ENCODE measurements at regions not wholly inside any gene's neighbourhood (a gene's known extent, or its start where the extent isn't known, plus 50 kb on each side); places are given as distances from the start of the nearest gene placed in this dataset.

GRCh38 chr15:62706317-62706716 lies 336.2 kb upstream of the TPM1 start:
- DNase-seq, result no peak
- Mint-ChIP-seq H3K36me3 (ENCODE audit: low read depth) (no peaks in the 10 kb centered on the region), H3K9me3 (no peaks in the 10 kb centered on the region), H3K4me3 (no peak overlapping the region), H3K27ac (no peak overlapping the region), H3K4me1 (ENCODE audit: low read depth) (peaks cover 2% of the 10 kb centered on the region), H3K27me3 (ENCODE audit: low read depth) (no peaks in the 10 kb centered on the region)
- intact Hi-C loops (cut with micrococcal nuclease), result no loop called here
- CTCF ChIA-PET, result interaction anchor here (1.2 kb wide), 1 partner anchor 36 kb away, joined by 3 read pairs; no protein-coding TSS in a partner anchor

GRCh38 chr15:62708470-62708869 lies 334.1 kb upstream of the TPM1 start:
- no peak overlapping the region for H3K27ac Mint-ChIP-seq
- H3K36me3 Mint-ChIP-seq (ENCODE audit: low read depth), result no peaks in the 10 kb centered on the region
- no peak overlapping the region for H3K4me3 Mint-ChIP-seq
- peaks cover 14% of the 10 kb centered on the region for H3K4me1 Mint-ChIP-seq (ENCODE audit: low read depth)
- no peak for DNase-seq
- intact Hi-C loops (cut with micrococcal nuclease), result no loop called here
- no peaks in the 10 kb centered on the region for H3K9me3 Mint-ChIP-seq
- H3K27me3 Mint-ChIP-seq (ENCODE audit: low read depth), result no peaks in the 10 kb centered on the region
- CTCF ChIA-PET, result interaction anchor here (0.6 kb wide), 1 partner anchor 20 kb away, joined by 3 read pairs; no protein-coding TSS in a partner anchor

- H3K4me1 Mint-ChIP-seq (ENCODE audit: low read depth), result peaks cover 14% of the 10 kb centered on the region
- no peak overlapping the region for H3K4me3 Mint-ChIP-seq
- H3K27ac Mint-ChIP-seq, result no peak overlapping the region
- no peak for DNase-seq
- intact Hi-C loops (cut with micrococcal nuclease), result no loop called here
- H3K9me3 Mint-ChIP-seq, result no peaks in the 10 kb centered on the region
- CTCF ChIA-PET, result no interaction called here
- H3K27me3 Mint-ChIP-seq (ENCODE audit: low read depth), result no peaks in the 10 kb centered on the region
- no peaks in the 10 kb centered on the region for H3K36me3 Mint-ChIP-seq (ENCODE audit: low read depth)
Measured at GRCh38 chr15:62709261-62709660, 333.3 kb upstream of the TPM1 start.

GRCh38 chr15:62711691-62712454 lies 330.7 kb upstream of the TPM1 start:
- Mint-ChIP-seq H3K4me3 (no peak overlapping the region), H3K9me3 (no peaks in the 10 kb centered on the region), H3K27me3 (ENCODE audit: low read depth) (no peaks in the 10 kb centered on the region), H3K4me1 (ENCODE audit: low read depth) (peaks cover 14% of the 10 kb centered on the region), H3K27ac (peak overlapping the region; percentile 59), H3K36me3 (ENCODE audit: low read depth) (no peaks in the 10 kb centered on the region)
- intact Hi-C loops (cut with micrococcal nuclease), result loop anchor here (5.0 kb wide), 2 partner anchors 320 to 480 kb away; partner anchors contain the start of gene TLN2
- DNase-seq, result peak; percentile 57
- CTCF ChIA-PET, result no interaction called here

- Mint-ChIP-seq H3K27me3 (ENCODE audit: low read depth) (no peaks in the 10 kb centered on the region), H3K4me1 (ENCODE audit: low read depth) (peaks cover 14% of the 10 kb centered on the region), H3K36me3 (ENCODE audit: low read depth) (no peaks in the 10 kb centered on the region), H3K9me3 (no peaks in the 10 kb centered on the region), H3K4me3 (no peak overlapping the region), H3K27ac (no peak overlapping the region)
- intact Hi-C loops (cut with micrococcal nuclease), result loop anchor here (5.0 kb wide), 2 partner anchors 320 to 480 kb away; partner anchors contain the start of gene TLN2
- CTCF ChIA-PET, result no interaction called here
- no peak for DNase-seq
Measured at GRCh38 chr15:62712455-62712839, 330.1 kb upstream of the TPM1 start.

GRCh38 chr15:62715946-62716345 lies 326.6 kb upstream of the TPM1 start:
- Mint-ChIP-seq H3K4me3 (no peak overlapping the region), H3K9me3 (no peaks in the 10 kb centered on the region), H3K27me3 (ENCODE audit: low read depth) (no peaks in the 10 kb centered on the region), H3K36me3 (ENCODE audit: low read depth) (no peaks in the 10 kb centered on the region), H3K4me1 (ENCODE audit: low read depth) (peaks cover 14% of the 10 kb centered on the region), H3K27ac (no peak overlapping the region)
- CTCF ChIA-PET, result no interaction called here
- intact Hi-C loops (cut with micrococcal nuclease), result no loop called here
- DNase-seq, result no peak

- no peak overlapping the region for H3K27ac Mint-ChIP-seq
- peaks cover 1% of the 10 kb centered on the region for H3K4me1 Mint-ChIP-seq (ENCODE audit: low read depth)
- H3K9me3 Mint-ChIP-seq, result no peaks in the 10 kb centered on the region
- H3K36me3 Mint-ChIP-seq (ENCODE audit: low read depth), result no peaks in the 10 kb centered on the region
- intact Hi-C loops (cut with micrococcal nuclease), result no loop called here
- H3K4me3 Mint-ChIP-seq, result no peak overlapping the region
- H3K27me3 Mint-ChIP-seq (ENCODE audit: low read depth), result no peaks in the 10 kb centered on the region
- no peak for DNase-seq
- CTCF ChIA-PET, result no interaction called here
Measured at GRCh38 chr15:62717496-62717895, 325.1 kb upstream of the TPM1 start.

GRCh38 chr15:62719316-62719715 lies 323.2 kb upstream of the TPM1 start:
- no peaks in the 10 kb centered on the region for H3K4me1 Mint-ChIP-seq (ENCODE audit: low read depth)
- DNase-seq, result no peak
- no peaks in the 10 kb centered on the region for H3K36me3 Mint-ChIP-seq (ENCODE audit: low read depth)
- no peak overlapping the region for H3K27ac Mint-ChIP-seq
- CTCF ChIA-PET, result no interaction called here
- H3K9me3 Mint-ChIP-seq, result no peaks in the 10 kb centered on the region
- H3K4me3 Mint-ChIP-seq, result no peak overlapping the region
- no peaks in the 10 kb centered on the region for H3K27me3 Mint-ChIP-seq (ENCODE audit: low read depth)
- intact Hi-C loops (cut with micrococcal nuclease), result no loop called here

GRCh38 chr15:62722237-62722636 lies 320.3 kb upstream of the TPM1 start:
- no peaks in the 10 kb centered on the region for H3K27me3 Mint-ChIP-seq (ENCODE audit: low read depth)
- CTCF ChIA-PET, result interaction anchor here (0.6 kb wide), 1 partner anchor 188 kb away, joined by 4 read pairs; no protein-coding TSS in a partner anchor
- intact Hi-C loops (cut with micrococcal nuclease), result no loop called here
- no peaks in the 10 kb centered on the region for H3K9me3 Mint-ChIP-seq
- no peak for DNase-seq
- H3K36me3 Mint-ChIP-seq (ENCODE audit: low read depth), result no peaks in the 10 kb centered on the region
- H3K27ac Mint-ChIP-seq, result no peak overlapping the region
- H3K4me3 Mint-ChIP-seq, result no peak overlapping the region
- H3K4me1 Mint-ChIP-seq (ENCODE audit: low read depth), result no peaks in the 10 kb centered on the region

GRCh38 chr15:62726461-62726860 lies 316.1 kb upstream of the TPM1 start:
- Mint-ChIP-seq H3K4me1 (ENCODE audit: low read depth) (no peaks in the 10 kb centered on the region), H3K27me3 (ENCODE audit: low read depth) (peaks cover 8% of the 10 kb centered on the region), H3K36me3 (ENCODE audit: low read depth) (no peaks in the 10 kb centered on the region), H3K9me3 (no peaks in the 10 kb centered on the region), H3K27ac (no peak overlapping the region), H3K4me3 (no peak overlapping the region)
- intact Hi-C loops (cut with micrococcal nuclease), result no loop called here
- CTCF ChIA-PET, result no interaction called here
- no peak for DNase-seq

- Mint-ChIP-seq H3K27ac (no peak overlapping the region), H3K4me1 (ENCODE audit: low read depth) (no peaks in the 10 kb centered on the region), H3K36me3 (ENCODE audit: low read depth) (no peaks in the 10 kb centered on the region)
Measured at GRCh38 chr15:62727501-62727900, 315.0 kb upstream of the TPM1 start.

GRCh38 chr15:62730825-62731224 lies 311.7 kb upstream of the TPM1 start:
- CTCF ChIA-PET, result interaction anchor here (0.9 kb wide), 1 partner anchor 11 kb away, joined by 6 read pairs; no protein-coding TSS in a partner anchor
- H3K9me3 Mint-ChIP-seq, result no peaks in the 10 kb centered on the region
- no peak overlapping the region for H3K4me3 Mint-ChIP-seq
- H3K27me3 Mint-ChIP-seq (ENCODE audit: low read depth), result peaks cover 12% of the 10 kb centered on the region
- no peaks in the 10 kb centered on the region for H3K36me3 Mint-ChIP-seq (ENCODE audit: low read depth)
- H3K27ac Mint-ChIP-seq, result no peak overlapping the region
- no peak for DNase-seq
- H3K4me1 Mint-ChIP-seq (ENCODE audit: low read depth), result no peaks in the 10 kb centered on the region
- intact Hi-C loops (cut with micrococcal nuclease), result no loop called here

More at GRCh38 chr15:62727501-62727900, 315.0 kb upstream of the TPM1 start:
- CTCF ChIA-PET, result no interaction called here
- DNase-seq, result no peak
- H3K27me3 Mint-ChIP-seq (ENCODE audit: low read depth), result peaks cover 8% of the 10 kb centered on the region
- no peak overlapping the region for H3K4me3 Mint-ChIP-seq
- no peaks in the 10 kb centered on the region for H3K9me3 Mint-ChIP-seq
- intact Hi-C loops (cut with micrococcal nuclease), result no loop called here

- Mint-ChIP-seq H3K9me3 (no peaks in the 10 kb centered on the region), H3K4me3 (no peak overlapping the region), H3K36me3 (ENCODE audit: low read depth) (no peaks in the 10 kb centered on the region), H3K27ac (no peak overlapping the region), H3K4me1 (ENCODE audit: low read depth) (no peaks in the 10 kb centered on the region), H3K27me3 (ENCODE audit: low read depth) (peaks cover 12% of the 10 kb centered on the region)
- CTCF ChIA-PET, result interaction anchor here (2.3 kb wide), 1 partner anchor 10 kb away, joined by 10 read pairs; no protein-coding TSS in a partner anchor
- DNase-seq, result no peak
- intact Hi-C loops (cut with micrococcal nuclease), result no loop called here
Measured at GRCh38 chr15:62732078-62732477, 310.5 kb upstream of the TPM1 start.

All from activated naive CD4-positive, alpha-beta T cell treated with anti-CD3 and anti-CD28 coated beads for 36 hours (primary cell).